ENCODE measurements at regions not wholly inside any gene's neighbourhood (a gene's known extent, or its start where the extent isn't known, plus 50 kb on each side); places are given as distances from the start of the nearest gene placed in this dataset.
"Not testable (repeated sequence)": the region's sequence is repeated elsewhere in the genome, so short reads cannot be mapped to it uniquely, and the experiment has no call there.

DNA sequence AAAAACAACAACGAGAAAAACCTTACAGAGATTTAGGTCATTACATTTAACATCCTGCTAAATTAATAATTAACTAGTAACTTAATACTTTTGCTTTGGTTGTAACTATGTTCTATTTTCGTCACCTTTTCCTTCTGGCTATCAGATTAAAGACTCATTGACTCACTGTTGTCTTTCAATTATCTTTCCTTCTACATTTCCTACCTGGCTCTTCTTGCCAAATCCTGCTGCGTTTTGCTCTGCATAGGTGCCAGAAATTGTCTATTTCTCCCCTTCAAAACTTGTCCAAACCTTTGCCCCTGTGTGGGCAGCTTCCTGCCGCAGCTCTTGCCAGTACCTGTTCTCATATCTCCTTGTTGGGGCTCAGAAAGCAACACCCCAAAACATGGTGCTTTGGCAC lies 235.5 kb upstream of the ZNF608 start:
- no peaks in the 10 kb centered on the region for H3K27me3 ChIP-seq
- H3K4me3 ChIP-seq: no peak overlapping the region
- H3K4me1 ChIP-seq: peaks cover 0 to 15% (median 0%) of the 10 kb centered on the region in 4 donors
- no peak for TF ChIP-seq EP300 (IDR thresholded peaks at IDR 0.05)
- no peak for DNase-seq (ENCODE audit: low spot score in 2 of 2)
- no peak overlapping the region for H3K27ac ChIP-seq
- no peaks in the 10 kb centered on the region for H3K36me3 ChIP-seq
- 78 to 91% methylated on average over 4 of the region's 4 CpGs for WGBS, 2 donors
- peaks cover 0 to 11% (median 0%) of the 10 kb centered on the region in 4 donors for H3K9me3 ChIP-seq

- no peaks in the 10 kb centered on the region for H3K36me3 ChIP-seq
- peaks cover 0 to 11% (median 0%) of the 10 kb centered on the region in 4 donors for H3K9me3 ChIP-seq
- TF ChIP-seq CTCF (IDR thresholded peaks at IDR 0.05): no peak
- DNase-seq (ENCODE audit: low spot score in 2 of 2): no peak
- H3K4me1 ChIP-seq: no peaks in the 10 kb centered on the region
- 65 to 90% methylated on average over 3 of the region's 3 CpGs for WGBS, 2 donors
- no peaks in the 10 kb centered on the region for H3K27me3 ChIP-seq
- no peak overlapping the region for H3K4me3 ChIP-seq
- no peak overlapping the region for H3K27ac ChIP-seq
Observed at GRCh38 chr5:124986170-124986569, 239.7 kb upstream of the ZNF608 start.

- no peak for TF ChIP-seq EP300 (IDR thresholded peaks at IDR 0.05)
- 90 to 100% methylated on average over 3 of the region's 3 CpGs for WGBS, 2 donors
- H3K4me3 ChIP-seq: no peak overlapping the region
Observed at GRCh38 chr5:124986667-124987066, 240.2 kb upstream of the ZNF608 start.

DNA sequence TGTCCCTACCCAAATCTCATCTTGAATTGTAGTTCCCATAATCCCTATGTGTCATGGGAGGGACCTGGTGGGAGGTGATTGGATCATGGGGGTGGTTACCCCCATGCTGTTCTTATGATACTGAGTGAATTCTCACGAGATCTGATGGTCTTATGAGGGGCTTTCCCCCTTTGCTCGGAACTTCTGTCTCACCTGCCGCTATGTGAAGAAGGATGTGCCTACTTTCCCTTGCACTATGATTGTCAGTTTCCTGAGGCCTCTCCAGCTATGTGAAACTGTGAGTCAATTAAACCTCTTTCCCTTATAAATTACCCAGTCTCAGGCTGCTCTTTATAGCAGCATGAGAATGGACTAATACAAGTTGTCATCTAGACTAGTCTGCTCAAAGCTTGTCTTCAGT lies 241.3 kb upstream of the ZNF608 start:
- H3K4me3 ChIP-seq; H3K36me3 ChIP-seq; H3K27ac ChIP-seq; H3K27me3 ChIP-seq; H3K4me1 ChIP-seq; DNase-seq (ENCODE audit: low spot score in 2 of 2): not testable (repeated sequence)
- WGBS, 2 donors: 76 to 93% methylated on average over 3 of the region's 3 CpGs
- H3K9me3 ChIP-seq: peaks cover 0 to 11% (median 0%) of the 10 kb centered on the region in 4 donors

More at GRCh38 chr5:124986667-124987066, 240.2 kb upstream of the ZNF608 start:
- Histone ChIP-seq H3K36me3 (no peaks in the 10 kb centered on the region), H3K27ac (no peak overlapping the region), H3K27me3 (no peaks in the 10 kb centered on the region), H3K4me1 (no peaks in the 10 kb centered on the region), H3K9me3 (peaks cover 0 to 11% (median 0%) of the 10 kb centered on the region in 4 donors)
- DNase-seq (ENCODE audit: low spot score in 2 of 2): no peak

- no peaks in the 10 kb centered on the region for H3K36me3 ChIP-seq
- no peak for TF ChIP-seq POLR2A (IDR thresholded peaks at IDR 0.05)
- TF ChIP-seq EP300 (IDR thresholded peaks at IDR 0.05): no peak
- TF ChIP-seq CTCF (IDR thresholded peaks at IDR 0.05): no peak
- no peaks in the 10 kb centered on the region for H3K9me3 ChIP-seq
- DNase-seq (ENCODE audit: low spot score in 2 of 2): no peak
- no peaks in the 10 kb centered on the region for H3K27me3 ChIP-seq
- no peak overlapping the region for H3K27ac ChIP-seq
- WGBS, 2 donors: 96 to 97% methylated on average over 2 of the region's 2 CpGs
- peaks cover 0 to 6% (median 0%) of the 10 kb centered on the region in 4 donors for H3K4me1 ChIP-seq
- no peak overlapping the region for H3K4me3 ChIP-seq
Observed at GRCh38 chr5:124990723-124991122, 244.3 kb upstream of the ZNF608 start.

GRCh38 chr5:124995421-124995820 lies 249.0 kb upstream of the ZNF608 start:
- H3K9me3 ChIP-seq: no peaks in the 10 kb centered on the region
- WGBS, 2 donors: 26% methylated on average over 4 of the region's 4 CpGs
- TF ChIP-seq EP300 (IDR thresholded peaks at IDR 0.05) (no peak), POLR2A (IDR thresholded peaks at IDR 0.05) (no peak), CTCF (IDR thresholded peaks at IDR 0.05) (no peak)
- H3K4me3 ChIP-seq: no peak overlapping the region
- H3K27me3 ChIP-seq: no peaks in the 10 kb centered on the region
- DNase-seq (ENCODE audit: low spot score in 2 of 2): no peak
- H3K36me3 ChIP-seq: no peaks in the 10 kb centered on the region
- no peak overlapping the region for H3K27ac ChIP-seq
- H3K4me1 ChIP-seq: peaks cover 0 to 9% (median 0%) of the 10 kb centered on the region in 4 donors

All from tibial nerve (tissue), 4 donors.